ENCODE measurements at regions not wholly inside any gene's neighbourhood (a gene's known extent, or its start where the extent isn't known, plus 50 kb on each side); places are given as distances from the start of the nearest gene placed in this dataset.

DNA sequence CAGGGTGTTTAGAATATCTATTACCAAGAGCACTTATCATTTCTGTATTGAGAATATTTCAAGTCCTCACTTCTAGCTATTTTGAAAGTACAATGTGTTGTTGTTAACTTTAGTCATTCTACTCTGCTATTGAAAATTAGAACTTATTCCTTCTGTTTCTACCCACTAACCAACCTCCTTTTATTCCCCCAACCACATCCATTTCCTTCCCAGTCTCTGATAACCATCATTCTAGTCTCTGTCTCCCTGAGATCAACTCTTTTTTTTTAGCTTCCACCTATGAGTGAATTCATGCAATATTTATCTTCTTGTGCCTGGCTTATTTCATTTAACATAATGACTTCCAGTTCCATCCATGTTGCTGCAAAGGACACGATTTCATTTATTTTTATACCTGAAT lies 290.6 kb upstream of the OR4E1 start:
- TF ChIP-seq, protein P1, sequence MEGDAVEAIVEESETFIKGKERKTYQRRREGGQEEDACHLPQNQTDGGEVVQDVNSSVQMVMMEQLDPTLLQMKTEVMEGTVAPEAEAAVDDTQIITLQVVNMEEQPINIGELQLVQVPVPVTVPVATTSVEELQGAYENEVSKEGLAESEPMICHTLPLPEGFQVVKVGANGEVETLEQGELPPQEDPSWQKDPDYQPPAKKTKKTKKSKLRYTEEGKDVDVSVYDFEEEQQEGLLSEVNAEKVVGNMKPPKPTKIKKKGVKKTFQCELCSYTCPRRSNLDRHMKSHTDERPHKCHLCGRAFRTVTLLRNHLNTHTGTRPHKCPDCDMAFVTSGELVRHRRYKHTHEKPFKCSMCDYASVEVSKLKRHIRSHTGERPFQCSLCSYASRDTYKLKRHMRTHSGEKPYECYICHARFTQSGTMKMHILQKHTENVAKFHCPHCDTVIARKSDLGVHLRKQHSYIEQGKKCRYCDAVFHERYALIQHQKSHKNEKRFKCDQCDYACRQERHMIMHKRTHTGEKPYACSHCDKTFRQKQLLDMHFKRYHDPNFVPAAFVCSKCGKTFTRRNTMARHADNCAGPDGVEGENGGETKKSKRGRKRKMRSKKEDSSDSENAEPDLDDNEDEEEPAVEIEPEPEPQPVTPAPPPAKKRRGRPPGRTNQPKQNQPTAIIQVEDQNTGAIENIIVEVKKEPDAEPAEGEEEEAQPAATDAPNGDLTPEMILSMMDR (IDR thresholded peaks at IDR 0.05), result no peak
- no peak for TF ChIP-seq POLR2A (IDR thresholded peaks at IDR 0.05)

Measured in upper lobe of left lung (tissue), 4 donors.